ENCODE measurements at regions not wholly inside any gene's neighbourhood (a gene's known extent, or its start where the extent isn't known, plus 50 kb on each side); places are given as distances from the start of the nearest gene placed in this dataset.

DNA sequence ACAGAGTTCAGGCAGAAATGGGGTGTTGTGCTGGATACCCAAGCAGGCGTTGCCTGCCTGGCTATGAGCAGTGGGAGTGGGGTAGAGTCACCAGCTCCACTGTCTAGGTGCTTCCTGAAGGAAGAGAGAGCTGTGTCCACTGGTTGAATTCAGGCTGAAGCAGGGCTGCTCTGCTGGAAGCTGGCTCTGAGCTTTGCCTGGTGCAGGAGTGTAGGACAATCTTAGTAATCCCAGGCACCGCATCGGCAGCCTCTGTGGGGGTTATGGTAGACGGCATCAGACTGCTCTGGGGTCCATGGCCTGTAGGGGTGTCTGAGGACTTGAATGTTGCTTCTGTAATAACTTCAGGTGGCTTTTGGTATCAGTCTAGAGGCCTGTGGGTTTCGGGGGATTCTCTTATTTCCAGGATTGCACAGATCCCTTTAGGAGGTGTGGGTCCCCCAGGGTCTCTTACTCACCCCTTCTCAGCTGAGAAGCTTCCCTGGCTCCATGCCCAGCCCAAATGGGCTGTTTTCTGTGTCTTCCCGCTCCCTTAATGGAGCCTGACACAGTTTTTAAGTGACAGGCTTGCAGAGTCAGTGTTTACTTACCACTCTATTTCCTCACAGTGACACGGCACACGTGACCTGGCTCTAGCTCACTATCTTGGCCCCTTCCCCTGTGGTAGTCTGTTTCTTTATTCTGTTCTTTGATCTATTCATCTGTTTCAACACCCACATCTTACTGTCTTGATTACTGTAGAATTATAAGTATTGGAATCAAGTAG is 644.3 kb downstream of the CBLN2 start:
- DNase-seq (ENCODE audit: low read depth in 2 of 2), result no peak

DNA sequence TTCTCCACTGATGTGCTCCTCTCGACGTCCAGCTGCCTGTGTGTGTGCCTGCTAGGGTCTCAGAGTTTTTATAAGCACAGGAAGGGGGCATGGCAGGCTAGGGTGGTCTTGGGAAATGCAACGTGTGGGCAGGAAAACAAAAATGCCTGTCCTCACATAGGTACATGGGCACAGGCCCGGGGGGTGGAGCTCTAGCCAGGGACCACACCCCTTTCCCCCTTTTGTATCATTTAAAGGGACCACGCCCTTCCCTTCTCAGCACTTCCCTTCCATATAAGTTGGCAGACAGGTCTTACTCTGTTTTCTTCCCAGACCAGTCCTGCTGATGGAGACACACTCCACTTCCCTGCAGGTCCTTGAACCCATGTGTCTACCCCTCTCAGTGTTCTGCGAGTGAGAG is 645.0 kb downstream of the CBLN2 start:
- no peak for DNase-seq (ENCODE audit: low read depth in 2 of 2)

DNA sequence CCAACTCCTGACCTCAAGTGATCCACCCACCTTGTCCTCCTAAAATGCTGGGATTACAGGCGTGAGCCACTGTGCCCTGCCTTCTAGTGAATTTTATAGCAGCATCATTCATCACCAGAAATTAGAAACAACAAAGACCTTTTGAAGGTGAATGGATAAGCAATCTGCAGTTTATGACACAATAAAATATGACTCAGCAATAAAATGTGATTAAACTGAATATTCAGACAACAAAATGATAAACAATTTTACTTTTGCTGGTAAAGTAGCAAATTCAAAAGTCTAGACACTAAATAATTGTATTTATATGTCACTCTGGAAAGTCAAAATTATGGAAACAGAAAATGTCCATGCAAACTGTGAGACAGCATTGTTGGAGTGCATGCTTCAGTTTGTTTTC is 656.6 kb downstream of the CBLN2 start:
- DNase-seq (ENCODE audit: low read depth in 2 of 2), result no peak

DNA sequence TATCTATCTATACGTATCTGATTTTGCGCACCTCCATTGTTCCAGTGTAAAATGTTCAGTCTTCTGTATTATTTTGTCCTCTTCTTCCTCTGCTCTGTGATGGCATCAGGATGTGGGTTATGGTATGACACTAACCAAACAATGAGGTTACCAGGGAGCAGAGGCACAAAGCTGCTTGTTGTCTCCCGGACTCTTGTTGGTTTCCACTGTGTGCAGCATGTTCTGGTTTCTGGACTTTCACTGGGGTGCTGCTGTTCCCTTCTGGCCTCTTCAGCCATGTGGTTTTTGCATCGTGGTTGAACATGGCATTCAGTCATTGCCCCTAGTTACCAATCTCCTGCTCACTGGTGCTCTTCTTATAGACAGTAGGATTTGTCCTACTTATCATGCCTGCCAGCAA is 665.9 kb downstream of the CBLN2 start:
- DNase-seq (ENCODE audit: low read depth in 2 of 2), result no peak

- no peak for DNase-seq (ENCODE audit: low read depth in 2 of 2)
Observed at GRCh38 chr18:71873695-71874094, 670.4 kb downstream of the CBLN2 start.

- DNase-seq (ENCODE audit: low read depth in 2 of 2), result no peak
Observed at GRCh38 chr18:71865888-71866287, 678.3 kb downstream of the CBLN2 start.

- no peak for DNase-seq (ENCODE audit: low read depth in 2 of 2)
Observed at GRCh38 chr18:71850602-71851001, 693.5 kb downstream of the CBLN2 start.

DNA sequence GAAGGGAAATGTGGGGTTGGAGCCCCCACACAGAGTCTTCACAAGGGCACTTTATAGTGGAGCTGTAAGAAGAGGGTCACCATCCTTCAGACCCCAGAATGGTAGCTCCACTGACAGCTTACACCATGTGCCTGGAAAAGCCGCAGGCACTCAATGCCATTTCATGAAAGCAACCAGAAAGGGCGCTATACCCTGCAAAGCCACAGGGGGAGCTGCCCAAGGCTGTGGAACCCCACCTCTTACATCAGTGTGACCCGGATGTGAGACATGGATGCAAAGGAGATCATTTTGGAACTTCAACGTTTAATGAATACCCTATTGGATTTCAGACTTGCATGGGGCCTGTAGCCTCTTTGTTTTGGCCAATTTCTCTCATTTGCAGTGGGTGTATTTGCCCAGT is 694.7 kb downstream of the CBLN2 start:
- no peak for DNase-seq (ENCODE audit: low read depth in 2 of 2)

DNA sequence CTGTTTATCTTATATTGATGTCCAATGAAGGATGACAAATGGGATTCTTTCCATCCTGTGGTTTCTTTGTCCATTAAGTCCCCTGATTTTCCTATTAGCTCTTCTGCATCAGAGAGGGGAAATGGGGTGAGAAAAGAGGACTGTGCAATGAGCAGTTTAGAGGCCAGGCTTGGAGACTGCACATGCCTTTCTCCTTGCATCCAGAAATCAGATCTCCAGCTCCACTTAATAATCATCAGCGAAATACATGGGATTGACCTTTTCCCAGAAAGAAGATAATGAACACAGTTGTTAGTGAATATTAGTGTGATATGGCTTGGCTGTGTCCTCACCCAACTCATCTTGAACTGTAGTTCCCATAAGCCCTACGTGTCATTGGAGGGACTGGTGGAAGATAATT is 697.4 kb downstream of the CBLN2 start:
- no peak for DNase-seq (ENCODE audit: low read depth in 2 of 2)

DNA sequence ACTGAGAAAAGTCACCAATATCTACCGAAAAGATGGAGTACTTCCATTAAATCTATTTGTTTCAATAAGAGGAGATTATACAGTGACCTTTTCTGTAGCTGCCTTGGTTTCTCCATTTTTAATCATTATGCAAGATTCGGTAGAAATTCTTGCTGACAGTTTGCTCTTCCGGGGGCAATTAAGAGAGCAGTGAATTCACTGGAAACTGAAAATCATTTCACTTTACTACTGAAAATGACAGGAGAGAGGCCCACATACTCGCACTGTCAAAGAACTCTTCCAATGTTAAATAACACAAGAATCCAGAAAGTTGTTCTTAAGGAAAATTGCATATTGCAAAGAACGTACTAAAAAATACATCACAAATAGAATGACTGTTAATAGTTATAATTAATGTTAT is 699.3 kb downstream of the CBLN2 start:
- no peak for DNase-seq (ENCODE audit: low read depth in 2 of 2)

DNA sequence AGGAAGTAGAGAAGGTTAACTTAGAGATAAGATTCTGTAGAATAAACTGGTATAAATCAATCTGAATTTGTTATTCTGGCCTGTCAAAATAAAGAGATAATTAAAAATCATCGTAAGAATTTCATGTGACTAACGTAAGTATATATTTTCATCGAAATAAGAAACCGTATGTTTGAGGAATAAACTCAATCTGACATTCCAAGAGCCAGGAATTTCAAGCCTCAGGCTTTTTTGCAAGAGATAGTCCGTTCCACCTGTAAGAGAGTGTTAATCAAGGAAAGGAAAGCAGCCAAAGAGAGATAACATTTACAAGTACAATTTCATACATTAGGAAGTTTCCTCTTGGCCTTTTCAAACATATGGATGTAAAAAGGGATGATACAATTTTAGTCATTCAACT is 701.5 kb downstream of the CBLN2 start:
- DNase-seq (ENCODE audit: low read depth in 2 of 2), result no peak

DNA sequence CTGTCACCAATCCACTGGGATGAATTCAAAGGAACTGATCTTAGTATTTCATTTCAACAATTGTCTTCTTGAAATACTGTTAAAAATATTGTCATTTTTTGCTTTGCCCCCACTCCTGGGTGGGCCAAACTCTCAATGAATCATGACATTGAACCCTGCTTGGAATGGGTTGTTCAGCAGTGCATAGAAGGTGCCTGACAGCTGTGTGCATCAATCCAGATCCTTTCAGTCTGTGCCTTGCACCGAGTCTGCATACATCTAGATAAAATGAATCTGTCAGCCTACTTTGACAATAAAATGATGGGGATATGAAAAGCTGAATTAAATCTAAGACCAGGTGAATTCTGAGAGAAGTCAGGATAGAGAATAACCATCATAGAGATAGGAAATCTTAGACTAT is 706.6 kb downstream of the CBLN2 start:
- no peak for DNase-seq (ENCODE audit: low read depth in 2 of 2)

DNA sequence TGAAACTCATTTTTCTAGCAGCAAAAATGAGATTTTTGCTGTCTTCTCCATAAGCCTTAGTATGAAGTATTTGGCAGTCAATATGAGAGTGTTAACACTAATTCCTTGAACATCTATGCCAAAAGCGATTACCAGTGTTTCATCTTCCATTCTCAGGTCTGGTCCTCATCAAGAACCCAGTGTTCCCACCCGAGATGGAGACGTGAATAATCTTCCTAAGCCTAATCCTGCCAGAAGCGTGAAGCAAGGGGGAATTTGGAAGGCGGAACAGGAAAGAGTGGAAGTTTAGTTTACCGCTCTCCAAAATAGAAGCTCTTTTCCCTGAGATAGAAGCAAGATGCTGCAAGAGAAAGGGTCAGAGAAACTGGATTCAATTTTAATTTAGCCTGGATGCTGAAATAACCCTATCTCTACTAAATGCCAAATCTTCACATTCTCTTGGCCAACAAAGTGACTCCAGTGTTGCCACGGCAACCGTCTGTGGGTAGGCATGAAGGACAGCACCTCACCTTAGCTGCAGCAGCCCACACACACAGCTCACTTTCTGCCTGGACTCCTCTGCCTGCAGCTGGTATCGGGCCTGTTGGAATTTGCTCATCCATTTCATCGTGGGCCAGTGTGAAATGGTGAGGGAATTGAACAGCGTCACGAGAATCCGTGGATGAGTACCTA is 711.1 kb downstream of the CBLN2 start:
- no peak for DNase-seq (ENCODE audit: low read depth in 2 of 2)

GRCh38 chr18:71831039-71831438 is 713.1 kb downstream of the CBLN2 start:
- DNase-seq (ENCODE audit: low read depth in 2 of 2), result no peak

- no peak for DNase-seq (ENCODE audit: low read depth in 2 of 2)
Observed at GRCh38 chr18:71827301-71827700, 716.8 kb downstream of the CBLN2 start.

DNA sequence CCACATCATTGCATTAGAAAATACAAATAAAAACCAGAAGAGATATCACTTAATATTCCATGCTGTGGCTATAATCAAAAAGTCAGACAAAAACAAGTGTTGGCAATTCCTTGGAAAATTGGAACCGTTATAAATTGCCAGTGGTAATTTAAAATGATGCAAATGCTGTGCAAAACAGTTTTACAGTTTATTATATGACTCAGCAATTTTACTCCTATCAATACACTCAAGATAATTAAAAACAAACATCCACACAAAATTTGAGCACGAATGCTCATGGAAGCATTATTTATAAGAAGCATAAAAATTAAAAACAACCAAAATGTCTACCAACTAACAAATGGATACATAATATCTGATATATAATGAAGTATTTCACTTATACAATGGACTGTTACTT is 728.8 kb downstream of the CBLN2 start:
- DNase-seq (ENCODE audit: low read depth in 2 of 2), result no peak

DNA sequence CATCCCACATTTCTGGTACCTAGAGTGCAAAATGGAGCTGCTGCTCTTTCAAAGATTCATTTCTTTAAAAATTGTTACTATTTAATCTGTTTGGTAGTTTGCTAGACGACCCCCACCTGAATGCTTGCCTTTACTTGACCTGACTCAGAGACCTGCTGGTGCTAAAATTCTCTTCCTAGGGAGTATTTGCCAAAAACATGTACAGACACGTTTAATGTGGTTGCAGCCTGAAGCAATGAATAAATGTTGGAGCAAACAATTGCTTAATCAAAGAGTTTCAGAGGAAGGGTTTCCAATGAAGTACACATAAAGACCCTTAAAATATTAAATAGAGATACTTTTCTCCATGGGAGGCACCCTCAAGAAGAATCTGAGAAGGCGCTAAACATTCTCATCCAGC is 734.4 kb downstream of the CBLN2 start:
- no peak for DNase-seq (ENCODE audit: low read depth in 2 of 2)

DNA sequence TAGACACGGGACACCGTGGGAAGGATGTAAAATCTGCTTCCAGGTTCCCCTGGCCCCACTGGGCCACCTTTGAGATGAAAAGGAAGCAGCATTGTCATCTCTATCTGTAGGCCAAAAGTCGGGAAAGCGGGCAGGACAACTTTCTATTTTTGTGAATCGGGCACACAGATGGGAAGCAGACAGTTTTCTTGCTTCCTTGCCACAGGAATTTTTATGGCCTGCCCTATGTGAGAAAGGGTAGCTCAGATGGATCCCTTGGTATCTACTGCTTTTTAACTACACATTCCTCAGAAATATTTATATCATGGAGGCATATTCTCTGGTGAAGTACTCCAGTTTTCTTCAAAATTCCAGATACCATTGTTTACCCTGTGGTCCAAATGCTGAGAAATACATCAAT is 735.5 kb downstream of the CBLN2 start:
- DNase-seq (ENCODE audit: low read depth in 2 of 2), result peak; percentile 10 to 21

GRCh38 chr18:71807586-71807985 is 736.6 kb downstream of the CBLN2 start:
- no peak for DNase-seq (ENCODE audit: low read depth in 2 of 2)

DNA sequence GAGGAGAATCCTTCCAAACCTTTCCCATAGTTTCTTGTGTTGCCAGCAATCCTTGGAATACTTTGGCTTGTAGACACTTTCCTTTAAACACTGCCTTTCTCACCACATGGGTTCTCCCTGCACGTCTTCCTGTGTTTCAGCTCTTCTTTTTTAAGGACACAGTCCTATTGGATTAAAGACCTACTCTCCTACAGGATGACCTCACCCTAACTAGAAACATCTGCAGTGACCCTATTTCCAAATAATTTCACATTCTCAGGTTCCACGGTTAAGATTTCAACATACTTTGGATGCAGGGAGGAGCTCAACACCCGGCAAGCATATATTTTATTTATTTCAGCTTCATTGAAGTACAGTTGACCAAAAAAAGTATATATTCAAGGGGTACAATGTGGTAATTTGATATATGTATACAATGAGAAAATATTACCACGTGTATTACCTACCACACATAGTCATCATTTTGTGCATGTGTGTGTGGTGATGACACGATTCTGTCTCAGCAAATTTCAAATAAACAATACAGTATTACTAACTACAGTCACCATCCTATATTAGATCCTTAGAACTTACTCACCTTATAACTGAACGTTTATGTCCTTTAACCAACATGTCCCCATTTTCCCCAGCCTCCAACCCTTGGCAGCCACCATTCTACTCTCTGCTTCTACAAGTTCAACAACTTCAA is 745.0 kb downstream of the CBLN2 start:
- DNase-seq (ENCODE audit: low read depth in 2 of 2), result peak; percentile 47 to 59

DNA sequence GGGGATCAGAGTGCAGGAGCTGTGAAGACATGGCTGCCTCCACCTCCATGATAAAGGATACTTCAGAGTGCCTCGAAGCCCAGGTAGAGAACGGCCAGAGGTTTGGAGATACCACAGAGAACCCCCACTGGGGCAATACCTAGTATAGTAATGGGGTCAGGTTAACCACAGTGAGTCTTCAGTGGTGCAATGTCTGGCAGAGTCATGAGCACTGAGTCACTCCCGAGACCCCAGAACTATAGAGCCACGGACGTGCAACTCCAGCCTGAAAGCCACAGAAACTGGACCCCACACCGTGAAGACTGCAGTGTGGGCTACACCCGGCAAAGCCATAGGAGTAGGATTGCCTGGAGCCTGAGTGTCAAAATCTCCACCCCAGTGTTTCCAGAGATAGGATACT is 746.6 kb downstream of the CBLN2 start:
- no peak for DNase-seq (ENCODE audit: low read depth in 2 of 2)

GRCh38 chr18:71784777-71785176 is 759.4 kb downstream of the CBLN2 start:
- no peak for DNase-seq (ENCODE audit: low read depth in 2 of 2)

DNA sequence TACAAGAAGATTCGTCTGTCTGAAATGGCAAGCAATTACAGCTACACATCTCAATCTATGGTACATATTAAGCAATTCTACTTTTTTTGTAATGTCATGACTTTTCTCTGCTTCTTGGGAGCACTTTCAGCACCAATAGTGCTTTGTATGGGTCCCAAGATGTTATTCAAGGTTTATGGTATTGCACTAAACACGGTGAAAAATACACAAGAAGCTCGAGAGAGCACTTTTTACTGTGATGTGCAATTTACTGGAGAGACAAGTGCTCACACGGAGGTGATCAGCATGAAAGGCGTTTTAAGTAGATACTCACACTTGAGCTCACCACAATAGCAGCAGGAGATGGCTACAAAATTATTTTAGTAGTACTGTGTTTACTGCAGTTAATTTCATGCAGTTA is 783.6 kb downstream of the CBLN2 start:
- no peak for DNase-seq (ENCODE audit: low read depth in 2 of 2)

All from fibroblast of skin of left biceps (primary cell).